SK-N-SH treated with all-trans-retinoic acid at 6 μM for 48 hours (cell line): ENCODE measurements at regions not wholly inside any gene's neighbourhood (a gene's known extent, or its start where the extent isn't known, plus 50 kb on each side); places are given as distances from the start of the nearest gene placed in this dataset.

Experiments
- ATAC-seq: fragments of 200-7000 bp; cut with Tn5 transposase; 3 replicates; pipeline ENCODE4 v1.9.1; 2020; ENCODE audit warnings: mild to moderate bottlenecking, moderate library complexity
- ARNTL ChIP-seq: fragments of 450-650 bp; formaldehyde crosslinking; IDR thresholded peaks from 2 replicates; pipeline ENCODE4 v1.5.0; 2020; ENCODE audit warnings: low read depth, mild to moderate bottlenecking, moderate library complexity, borderline replicate concordance
- BACH2 ChIP-seq: fragments of 250-450 bp; sonication (Bioruptor Pico); IDR thresholded peaks from 2 replicates; pipeline ENCODE4 v1.9.0; 2021; ENCODE audit warnings: mild to moderate bottlenecking, borderline replicate concordance
- CREB5 ChIP-seq: fragments of 250-450 bp; sonication (Bioruptor Pico); IDR thresholded peaks from 2 replicates; pipeline ENCODE4 v1.5.1; 2020; ENCODE audit warnings: low read depth, mild to moderate bottlenecking, moderate library complexity
- CSDC2 ChIP-seq: fragments of 250-450 bp; sonication (Bioruptor Pico); IDR thresholded peaks from 2 replicates; pipeline ENCODE4 v1.5.0; 2020; ENCODE audit warnings: mild to moderate bottlenecking, moderate library complexity
- CSRNP3 ChIP-seq: fragments of 250-450 bp; sonication (Bioruptor Pico); IDR thresholded peaks from 2 replicates; pipeline ENCODE4 v1.5.1; 2021; ENCODE audit warnings: mild to moderate bottlenecking, moderate library complexity
- ESRRG ChIP-seq: fragments of 250-450 bp; sonication (Bioruptor Pico); IDR thresholded peaks from 2 replicates; pipeline ENCODE4 v1.6.1; 2021; ENCODE audit warnings: mild to moderate bottlenecking
- GLIS3 ChIP-seq: fragments of 250-450 bp; sonication (Bioruptor Pico); IDR thresholded peaks from 2 replicates; pipeline ENCODE4 v1.5.0; 2020; ENCODE audit warnings: mild to moderate bottlenecking, moderate library complexity
- ISL1 ChIP-seq: fragments of 250-450 bp; sonication (Bioruptor Pico); IDR thresholded peaks from 2 replicates; pipeline ENCODE4 v2.1.2; 2022; ENCODE audit warnings: mild to moderate bottlenecking, moderate library complexity
- OSR1 ChIP-seq: fragments of 250-450 bp; sonication (Bioruptor Pico); IDR thresholded peaks from 2 replicates; pipeline ENCODE4 v1.8.0; 2022; ENCODE audit warnings: moderate library complexity, mild to moderate bottlenecking, inconsistent platforms
- PPARA ChIP-seq: fragments of 250-450 bp; sonication (Bioruptor Pico); IDR thresholded peaks from 2 replicates; pipeline ENCODE4 v1.5.0; 2020; ENCODE audit warnings: mild to moderate bottlenecking, borderline replicate concordance
- SNAI2 ChIP-seq: fragments of 250-450 bp; sonication (Bioruptor Pico); IDR thresholded peaks from 2 replicates; pipeline ENCODE4 v1.5.0; 2020; ENCODE audit warnings: mild to moderate bottlenecking, moderate library complexity
- TOX ChIP-seq: fragments of 250-450 bp; sonication (Bioruptor Pico); IDR thresholded peaks from 2 replicates; pipeline ENCODE4 v1.8.0; 2021; ENCODE audit warnings: mild to moderate bottlenecking, moderate library complexity, borderline replicate concordance
- ZFP3 ChIP-seq: fragments of 250-450 bp; sonication (Bioruptor Pico); IDR thresholded peaks from 2 replicates; pipeline ENCODE4 v1.5.0; 2020; ENCODE audit warnings: mild to moderate bottlenecking, moderate library complexity
- ZNF565 ChIP-seq: fragments of 450-650 bp; formaldehyde crosslinking; conservative IDR thresholded peaks from 2 replicates; pipeline ENCODE4 v1.5.0; 2020; ENCODE audit warnings: low read depth, mild to moderate bottlenecking, moderate library complexity
- ZNF70 ChIP-seq: fragments of 450-650 bp; formaldehyde crosslinking; IDR thresholded peaks from 2 replicates; pipeline ENCODE4 v1.5.0; 2020; ENCODE audit warnings: mild to moderate bottlenecking, moderate library complexity
- ZNF8 ChIP-seq: fragments of 450-650 bp; formaldehyde crosslinking; IDR thresholded peaks from 2 replicates; pipeline ENCODE4 v1.5.0; 2020; ENCODE audit warnings: mild to moderate bottlenecking, moderate library complexity
- TF ChIP-seq, protein P1 (sequence below): fragments of 250-450 bp; sonication (Bioruptor Pico); IDR thresholded peaks from 2 replicates; pipeline ENCODE4 v1.8.0; 2021; ENCODE audit warnings: low read depth, mild to moderate bottlenecking, moderate library complexity, borderline replicate concordance
- TF ChIP-seq, protein P2 (sequence below): fragments of 250-450 bp; sonication (Bioruptor Pico); IDR thresholded peaks from 2 replicates; pipeline ENCODE4 v1.8.0; 2020; ENCODE audit warnings: mild to moderate bottlenecking, moderate library complexity, borderline replicate concordance
- TF ChIP-seq, protein P3 (sequence below): fragments of 250-450 bp; sonication (Bioruptor Pico); IDR thresholded peaks from 2 replicates; pipeline ENCODE4 v1.5.0; 2020; ENCODE audit warnings: mild to moderate bottlenecking, moderate library complexity

DNA sequence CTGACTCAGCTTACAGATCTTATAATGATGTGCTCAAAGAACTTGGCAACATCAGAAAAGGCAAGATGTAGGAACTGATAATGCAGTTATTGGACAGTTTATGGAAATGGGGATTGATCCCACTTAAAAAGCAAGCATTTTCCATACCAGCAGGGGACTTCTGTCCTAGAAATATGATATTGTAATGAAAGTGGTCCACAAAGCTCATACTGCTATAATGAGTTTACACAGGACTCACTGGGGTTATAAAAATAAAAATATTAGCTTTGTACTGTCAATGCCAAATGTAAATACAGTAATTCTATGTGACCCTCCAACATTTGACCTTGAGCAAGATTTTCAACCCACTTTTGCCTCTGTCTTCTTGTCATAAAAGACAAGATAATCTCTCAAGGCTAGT lies 145.5 kb upstream of the SEM1 start:
- no peak for TF ChIP-seq OSR1 (CRISPR knock-in tag)
- TF ChIP-seq, protein P1, sequence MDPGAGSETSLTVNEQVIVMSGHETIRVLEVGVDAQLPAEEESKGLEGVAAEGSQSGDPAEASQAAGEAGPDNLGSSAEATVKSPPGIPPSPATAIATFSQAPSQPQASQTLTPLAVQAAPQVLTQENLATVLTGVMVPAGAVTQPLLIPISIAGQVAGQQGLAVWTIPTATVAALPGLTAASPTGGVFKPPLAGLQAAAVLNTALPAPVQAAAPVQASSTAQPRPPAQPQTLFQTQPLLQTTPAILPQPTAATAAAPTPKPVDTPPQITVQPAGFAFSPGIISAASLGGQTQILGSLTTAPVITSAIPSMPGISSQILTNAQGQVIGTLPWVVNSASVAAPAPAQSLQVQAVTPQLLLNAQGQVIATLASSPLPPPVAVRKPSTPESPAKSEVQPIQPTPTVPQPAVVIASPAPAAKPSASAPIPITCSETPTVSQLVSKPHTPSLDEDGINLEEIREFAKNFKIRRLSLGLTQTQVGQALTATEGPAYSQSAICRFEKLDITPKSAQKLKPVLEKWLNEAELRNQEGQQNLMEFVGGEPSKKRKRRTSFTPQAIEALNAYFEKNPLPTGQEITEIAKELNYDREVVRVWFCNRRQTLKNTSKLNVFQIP: no peak
- no peak for TF ChIP-seq ARNTL (CRISPR knock-in tag)
- TF ChIP-seq BACH2 (CRISPR knock-in tag): no peak
- TF ChIP-seq PPARA (CRISPR knock-in tag): no peak
- no peak for TF ChIP-seq CSRNP3 (CRISPR knock-in tag)
- no peak for TF ChIP-seq ISL1 (CRISPR knock-in tag)
- no peak for TF ChIP-seq CSDC2 (CRISPR knock-in tag)
- no peak for TF ChIP-seq ZNF8 (CRISPR knock-in tag)
- no peak for TF ChIP-seq CREB5
- TF ChIP-seq SNAI2 (CRISPR knock-in tag): no peak
- no peak for TF ChIP-seq ZNF565 (CRISPR knock-in tag)
- TF ChIP-seq, protein P2, sequence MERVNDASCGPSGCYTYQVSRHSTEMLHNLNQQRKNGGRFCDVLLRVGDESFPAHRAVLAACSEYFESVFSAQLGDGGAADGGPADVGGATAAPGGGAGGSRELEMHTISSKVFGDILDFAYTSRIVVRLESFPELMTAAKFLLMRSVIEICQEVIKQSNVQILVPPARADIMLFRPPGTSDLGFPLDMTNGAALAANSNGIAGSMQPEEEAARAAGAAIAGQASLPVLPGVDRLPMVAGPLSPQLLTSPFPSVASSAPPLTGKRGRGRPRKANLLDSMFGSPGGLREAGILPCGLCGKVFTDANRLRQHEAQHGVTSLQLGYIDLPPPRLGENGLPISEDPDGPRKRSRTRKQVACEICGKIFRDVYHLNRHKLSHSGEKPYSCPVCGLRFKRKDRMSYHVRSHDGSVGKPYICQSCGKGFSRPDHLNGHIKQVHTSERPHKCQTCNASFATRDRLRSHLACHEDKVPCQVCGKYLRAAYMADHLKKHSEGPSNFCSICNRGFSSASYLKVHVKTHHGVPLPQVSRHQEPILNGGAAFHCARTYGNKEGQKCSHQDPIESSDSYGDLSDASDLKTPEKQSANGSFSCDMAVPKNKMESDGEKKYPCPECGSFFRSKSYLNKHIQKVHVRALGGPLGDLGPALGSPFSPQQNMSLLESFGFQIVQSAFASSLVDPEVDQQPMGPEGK (CRISPR knock-in tag): no peak
- TF ChIP-seq TOX: no peak
- no peak for ATAC-seq

DNA sequence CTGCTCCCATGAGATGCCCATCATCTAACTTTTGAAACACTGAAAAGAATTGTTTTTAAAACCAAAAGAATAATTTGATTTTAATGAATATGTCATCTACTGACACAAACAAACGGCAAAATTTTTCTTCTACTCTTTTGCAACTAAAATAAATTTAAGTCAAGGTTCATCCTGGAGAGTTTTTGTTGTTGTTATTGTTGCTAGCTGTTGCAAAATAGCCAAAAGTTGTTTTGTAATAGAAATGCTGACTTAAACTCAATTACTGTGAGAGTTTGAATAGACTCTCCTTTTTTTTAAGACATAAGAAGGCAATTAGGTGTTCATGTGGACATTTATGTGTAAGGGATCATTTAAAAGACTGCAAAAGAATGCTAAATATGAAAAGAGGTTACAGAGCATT lies 146.0 kb upstream of the SEM1 start:
- ATAC-seq: no peak
- no peak for TF ChIP-seq GLIS3 (CRISPR knock-in tag)
- no peak for TF ChIP-seq ZNF565 (CRISPR knock-in tag)
- TF ChIP-seq ZNF8 (CRISPR knock-in tag): no peak
- no peak for TF ChIP-seq TOX
- no peak for TF ChIP-seq BACH2 (CRISPR knock-in tag)
- TF ChIP-seq SNAI2 (CRISPR knock-in tag): no peak
- TF ChIP-seq CREB5: no peak
- TF ChIP-seq CSDC2 (CRISPR knock-in tag): no peak
- TF ChIP-seq, protein P3, sequence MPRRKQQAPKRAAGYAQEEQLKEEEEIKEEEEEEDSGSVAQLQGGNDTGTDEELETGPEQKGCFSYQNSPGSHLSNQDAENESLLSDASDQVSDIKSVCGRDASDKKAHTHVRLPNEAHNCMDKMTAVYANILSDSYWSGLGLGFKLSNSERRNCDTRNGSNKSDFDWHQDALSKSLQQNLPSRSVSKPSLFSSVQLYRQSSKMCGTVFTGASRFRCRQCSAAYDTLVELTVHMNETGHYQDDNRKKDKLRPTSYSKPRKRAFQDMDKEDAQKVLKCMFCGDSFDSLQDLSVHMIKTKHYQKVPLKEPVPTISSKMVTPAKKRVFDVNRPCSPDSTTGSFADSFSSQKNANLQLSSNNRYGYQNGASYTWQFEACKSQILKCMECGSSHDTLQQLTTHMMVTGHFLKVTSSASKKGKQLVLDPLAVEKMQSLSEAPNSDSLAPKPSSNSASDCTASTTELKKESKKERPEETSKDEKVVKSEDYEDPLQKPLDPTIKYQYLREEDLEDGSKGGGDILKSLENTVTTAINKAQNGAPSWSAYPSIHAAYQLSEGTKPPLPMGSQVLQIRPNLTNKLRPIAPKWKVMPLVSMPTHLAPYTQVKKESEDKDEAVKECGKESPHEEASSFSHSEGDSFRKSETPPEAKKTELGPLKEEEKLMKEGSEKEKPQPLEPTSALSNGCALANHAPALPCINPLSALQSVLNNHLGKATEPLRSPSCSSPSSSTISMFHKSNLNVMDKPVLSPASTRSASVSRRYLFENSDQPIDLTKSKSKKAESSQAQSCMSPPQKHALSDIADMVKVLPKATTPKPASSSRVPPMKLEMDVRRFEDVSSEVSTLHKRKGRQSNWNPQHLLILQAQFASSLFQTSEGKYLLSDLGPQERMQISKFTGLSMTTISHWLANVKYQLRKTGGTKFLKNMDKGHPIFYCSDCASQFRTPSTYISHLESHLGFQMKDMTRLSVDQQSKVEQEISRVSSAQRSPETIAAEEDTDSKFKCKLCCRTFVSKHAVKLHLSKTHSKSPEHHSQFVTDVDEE (CRISPR knock-in tag): no peak
- TF ChIP-seq PPARA (CRISPR knock-in tag): no peak
- no peak for TF ChIP-seq ZFP3 (CRISPR knock-in tag)

GRCh38 chr7:96869538-96869937 lies 135.8 kb upstream of the DLX6 start:
- no peak for ATAC-seq
- TF ChIP-seq ESRRG (CRISPR knock-in tag) (no peak), SNAI2 (CRISPR knock-in tag) (no peak), CREB5 (no peak), ZNF70 (no peak), TOX (no peak), ZFP3 (CRISPR knock-in tag) (no peak), ZNF8 (CRISPR knock-in tag) (no peak), CSRNP3 (CRISPR knock-in tag) (no peak)
